Mucosa of gallbladder (tissue), 1 donor: ENCODE measurements at regions not wholly inside any gene's neighbourhood (a gene's known extent, or its start where the extent isn't known, plus 50 kb on each side); places are given as distances from the start of the nearest gene placed in this dataset.

Source experiments
- DNase-seq: peaks from one replicate; pipeline ENCODE4 v3.0.0-alpha.2; 2020; ENCODE audit warnings: low spot score
- donor health status: DM: no; HTN: no; CAD: no.

DNA sequence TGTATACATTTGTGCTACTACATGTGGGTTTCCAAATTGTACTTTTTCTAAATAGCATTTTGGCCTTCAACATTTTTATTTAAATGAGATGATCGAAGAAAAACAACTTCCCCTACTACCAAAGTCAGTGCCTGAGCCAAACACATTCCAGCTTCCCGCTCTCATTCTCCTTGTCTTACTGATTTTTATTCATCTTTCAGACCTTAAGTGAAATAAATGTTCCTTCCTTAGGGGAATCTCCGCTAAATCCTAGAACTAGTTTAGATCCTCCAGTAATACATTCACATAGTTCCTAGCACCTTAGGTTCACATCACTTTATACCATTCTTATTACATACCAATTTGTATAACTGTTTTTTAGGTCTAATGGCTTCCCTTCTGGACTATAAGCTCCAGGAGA lies 122.3 kb upstream of the COL3A1 start:
- no peak for DNase-seq

DNA sequence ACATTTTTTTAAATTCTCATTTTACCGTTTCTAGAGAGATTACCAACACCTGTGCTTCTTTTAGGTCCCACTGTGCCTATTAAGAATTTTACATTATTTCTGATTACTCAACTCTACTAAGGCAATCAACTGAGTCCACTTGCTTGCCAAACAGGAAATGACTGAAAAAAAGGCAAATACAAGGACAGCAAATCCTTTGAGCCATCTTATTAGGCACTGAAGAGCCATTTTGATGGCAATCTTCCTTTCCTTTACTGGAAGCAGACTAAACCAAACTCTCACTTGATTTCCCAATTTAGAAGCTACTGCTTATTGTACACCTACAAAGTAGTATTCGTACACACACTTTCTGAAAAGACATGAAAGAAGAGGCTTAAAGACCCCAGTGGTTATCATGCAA lies 121.4 kb upstream of the COL3A1 start:
- no peak for DNase-seq

- DNase-seq: no peak
Observed at GRCh38 chr2:188853307-188853706, 120.9 kb upstream of the COL3A1 start.

DNA sequence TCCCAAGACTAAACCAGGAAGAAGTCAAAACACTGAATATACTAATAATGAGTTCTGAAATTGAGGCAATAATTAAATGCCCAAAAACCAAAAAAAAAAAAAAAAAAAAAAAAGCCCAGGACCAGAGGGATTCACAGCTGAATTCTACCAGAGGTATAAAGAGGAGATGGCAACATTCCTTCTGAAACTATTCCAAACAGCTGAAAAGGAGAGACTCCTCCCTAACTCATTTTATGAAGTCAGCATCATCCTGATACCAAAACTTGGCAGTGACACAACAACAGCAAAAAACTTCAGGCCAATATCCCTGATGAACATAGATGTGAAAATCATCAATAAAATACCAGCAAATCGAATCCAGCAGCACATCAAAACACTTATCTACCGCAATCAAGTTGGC lies 108.5 kb upstream of the COL3A1 start:
- no peak for DNase-seq

GRCh38 chr2:188869550-188869949 lies 104.6 kb upstream of the COL3A1 start:
- DNase-seq: no peak

DNA sequence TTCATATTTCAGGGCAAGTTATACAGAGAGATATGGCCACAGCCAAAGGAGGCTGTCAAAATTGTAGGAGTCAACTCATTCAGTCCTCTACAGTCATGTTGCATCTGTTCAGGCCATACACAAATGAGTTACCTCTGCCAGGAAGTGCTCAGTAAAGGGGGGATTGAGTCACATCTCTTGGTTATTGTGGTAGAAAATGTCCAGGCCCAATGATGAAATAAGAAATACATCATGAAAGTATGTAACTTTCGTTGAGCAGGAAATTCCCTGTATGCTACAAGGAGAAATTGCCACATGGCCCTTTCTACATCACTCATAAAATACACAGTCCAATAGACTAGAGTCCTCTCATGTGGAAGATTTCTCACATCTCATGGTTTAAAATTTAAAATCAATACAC lies 103.9 kb upstream of the COL3A1 start:
- no peak for DNase-seq

DNA sequence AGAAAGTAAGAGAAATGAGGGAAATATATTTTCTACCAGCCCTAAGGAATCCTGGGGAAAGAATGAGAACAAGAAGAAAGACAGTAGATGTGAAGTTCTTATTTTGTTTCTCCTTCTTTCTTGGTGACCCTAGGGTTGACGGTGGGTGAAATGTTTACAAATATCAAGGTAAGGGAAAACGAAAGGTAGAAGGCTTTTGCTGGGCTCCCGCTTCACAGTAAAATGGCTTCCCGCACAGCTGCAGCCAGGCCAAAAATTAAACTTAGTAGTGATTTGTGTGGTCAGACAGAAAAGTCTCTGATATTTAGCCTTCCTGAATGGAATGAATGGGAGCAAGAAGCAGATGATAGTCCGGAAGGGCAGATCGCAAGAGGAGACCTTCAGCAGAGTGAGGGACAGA lies 99.1 kb upstream of the COL3A1 start:
- DNase-seq: no peak

DNA sequence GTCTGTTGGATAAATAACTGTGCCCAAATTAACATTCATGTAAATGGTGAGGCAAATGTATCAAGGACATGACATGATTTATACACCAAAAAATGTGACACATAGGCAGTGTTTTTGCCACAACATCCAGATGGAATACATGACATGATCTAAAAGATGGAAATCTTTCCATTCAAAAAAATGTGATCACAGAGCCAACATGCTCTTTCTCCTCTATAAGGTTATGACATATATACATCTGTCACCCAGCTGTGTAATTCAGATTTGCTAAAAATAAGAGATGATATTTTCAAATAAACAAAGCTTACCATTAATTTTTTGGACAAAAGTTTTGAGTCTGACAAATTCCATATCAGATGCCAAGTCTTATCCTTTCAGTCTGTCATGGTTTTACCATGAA lies 95.5 kb upstream of the COL3A1 start:
- no peak for DNase-seq

GRCh38 chr2:188880740-188881139 lies 93.4 kb upstream of the COL3A1 start:
- DNase-seq: no peak

- DNase-seq: no peak
Observed at GRCh38 chr2:188881434-188881833, 92.7 kb upstream of the COL3A1 start.

GRCh38 chr2:188884046-188884445 lies 90.1 kb upstream of the COL3A1 start:
- no peak for DNase-seq

GRCh38 chr2:188884517-188884916 lies 89.7 kb upstream of the COL3A1 start:
- DNase-seq: no peak

DNA sequence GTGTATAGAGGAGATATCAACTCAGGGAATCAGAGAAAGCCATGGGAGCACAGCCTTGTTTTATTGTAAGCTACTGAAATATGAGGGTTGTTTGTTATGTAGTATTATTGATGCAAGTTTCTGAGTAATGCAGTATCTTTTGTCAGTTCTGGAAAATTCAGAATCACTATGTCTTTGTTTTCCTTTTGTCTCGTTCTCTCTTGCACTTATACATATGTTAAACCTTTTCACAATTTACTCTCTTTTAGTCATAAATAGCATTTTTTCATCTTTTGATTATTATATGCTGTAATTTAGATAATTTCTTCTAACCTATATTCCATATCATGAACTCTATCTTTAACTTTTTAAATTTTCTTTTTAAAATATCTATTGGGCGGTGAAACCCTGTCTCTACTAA lies 85.0 kb upstream of the COL3A1 start:
- no peak for DNase-seq

DNA sequence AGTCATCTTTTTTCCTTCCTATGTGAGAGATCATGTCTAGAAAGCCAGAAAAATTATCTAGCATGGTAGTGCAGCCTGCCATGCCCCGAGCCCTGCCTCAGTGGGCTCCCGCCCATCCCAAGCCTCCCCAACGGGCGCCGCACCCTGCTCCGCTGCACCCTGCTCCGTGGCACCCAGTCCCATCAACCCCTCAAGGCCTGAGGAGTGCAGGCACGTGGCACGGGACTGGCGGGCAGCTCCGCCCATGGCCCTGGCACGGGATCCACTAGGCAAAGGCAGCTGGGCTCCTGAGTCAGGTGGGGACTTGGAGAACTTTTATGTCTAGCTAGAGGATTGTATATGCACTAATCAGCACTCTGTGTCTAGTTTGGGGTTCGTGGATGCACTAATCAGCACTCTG lies 83.4 kb upstream of the COL3A1 start:
- no peak for DNase-seq

DNA sequence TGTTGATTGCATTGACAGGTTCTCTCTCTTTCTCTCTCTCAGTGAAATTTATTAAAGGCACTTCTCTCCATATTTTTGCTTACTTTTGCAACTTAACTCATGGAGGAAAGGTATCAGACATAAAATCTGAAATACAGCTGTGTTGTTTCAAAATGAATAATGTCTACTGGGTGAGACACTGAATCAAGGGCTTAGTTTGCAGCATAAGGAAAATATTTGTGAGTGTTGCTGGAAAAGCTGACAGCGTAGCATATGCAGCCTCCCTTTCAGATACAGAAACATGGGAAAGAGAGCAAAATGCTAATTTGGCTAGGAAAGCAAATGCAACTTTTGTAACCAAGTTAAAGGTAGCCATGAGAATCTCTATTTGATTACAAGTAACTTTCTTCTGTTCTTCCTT lies 81.5 kb upstream of the COL3A1 start:
- no peak for DNase-seq

GRCh38 chr2:188893972-188894371 lies 80.2 kb upstream of the COL3A1 start:
- DNase-seq: no peak

DNA sequence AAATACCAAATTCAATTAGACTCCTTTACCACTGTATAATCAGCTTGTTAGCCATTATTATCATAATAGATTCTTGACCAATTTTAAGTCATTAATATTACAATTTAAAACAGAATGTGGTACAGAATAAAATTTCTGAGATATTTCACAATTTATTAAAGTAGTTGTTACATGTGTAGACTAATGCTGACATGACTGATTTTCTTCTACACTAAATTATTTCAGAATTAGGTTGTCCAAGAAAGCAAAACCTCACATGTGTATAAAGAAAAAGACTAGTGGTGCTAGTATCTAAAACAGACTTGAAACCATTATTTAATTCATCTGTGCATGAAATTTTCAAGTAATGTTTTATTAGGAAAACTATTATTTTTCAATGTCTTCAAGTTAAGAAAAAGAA lies 79.2 kb upstream of the COL3A1 start:
- DNase-seq: no peak

DNA sequence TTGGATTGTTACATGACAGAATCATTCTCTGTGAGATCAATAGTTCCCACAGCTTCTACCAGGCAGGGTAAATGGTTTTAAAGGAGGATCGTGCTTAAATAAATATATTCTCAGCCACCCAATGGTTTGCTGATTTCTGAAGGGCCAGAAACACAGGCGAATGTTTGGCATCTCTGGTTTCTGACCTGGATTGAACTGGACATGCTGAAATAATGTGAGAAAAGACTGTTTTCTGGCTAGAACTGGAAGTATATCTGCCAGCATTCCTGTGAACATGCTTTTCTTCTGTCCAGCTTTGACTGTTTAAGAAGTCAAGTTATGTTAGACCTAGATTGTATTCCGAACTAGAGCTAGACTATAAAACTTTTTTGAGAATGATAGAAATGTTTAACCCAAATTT lies 77.1 kb upstream of the COL3A1 start:
- DNase-seq: no peak

DNA sequence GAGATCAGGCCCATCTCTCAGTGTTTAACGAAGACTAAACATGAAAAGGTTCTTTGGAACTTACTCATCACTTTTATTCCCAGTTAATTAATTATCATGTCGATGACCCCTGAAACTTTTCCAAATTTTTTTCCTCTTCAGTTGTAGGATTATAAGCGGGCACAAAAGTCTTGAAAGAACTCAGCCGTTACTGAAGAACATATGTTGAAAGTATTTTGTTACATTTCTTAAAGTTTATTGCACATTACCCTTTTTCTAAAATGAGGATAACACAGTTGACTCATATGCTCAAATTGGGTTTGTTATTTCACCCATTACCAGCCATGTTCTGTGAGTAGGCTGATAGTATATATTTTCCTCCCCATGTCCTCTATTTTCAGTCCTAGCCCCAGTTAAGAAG lies 75.9 kb upstream of the COL3A1 start:
- no peak for DNase-seq

DNA sequence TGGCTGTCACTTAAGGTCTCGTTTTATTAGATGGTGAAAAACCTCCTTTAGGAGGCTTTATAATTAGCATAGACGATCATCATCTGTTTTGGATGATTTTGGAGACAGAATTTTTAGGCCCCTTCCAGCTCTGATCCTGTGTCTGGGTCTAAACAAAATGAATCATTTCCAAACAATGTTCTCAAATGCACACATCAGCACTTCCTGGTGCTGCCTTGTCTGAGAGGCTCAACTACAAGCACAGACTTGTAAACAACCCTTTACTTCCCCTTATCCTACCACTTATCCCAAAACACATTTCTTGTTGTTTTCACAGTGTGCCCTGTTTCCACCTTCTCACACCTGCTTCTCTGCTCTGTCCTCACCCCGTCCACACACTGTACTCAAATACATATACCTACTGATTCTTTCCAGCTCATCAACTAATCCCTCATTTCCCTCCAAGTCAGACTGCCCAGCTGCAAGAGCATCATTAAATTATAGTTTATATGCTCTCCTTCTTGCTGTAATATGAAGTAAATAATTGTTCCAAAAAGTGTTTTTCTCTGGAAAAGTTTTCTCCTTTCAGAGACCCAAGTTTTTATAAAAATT lies 71.2 kb upstream of the COL3A1 start:
- DNase-seq: no peak

GRCh38 chr2:188903740-188904139 lies 70.4 kb upstream of the COL3A1 start:
- no peak for DNase-seq

DNA sequence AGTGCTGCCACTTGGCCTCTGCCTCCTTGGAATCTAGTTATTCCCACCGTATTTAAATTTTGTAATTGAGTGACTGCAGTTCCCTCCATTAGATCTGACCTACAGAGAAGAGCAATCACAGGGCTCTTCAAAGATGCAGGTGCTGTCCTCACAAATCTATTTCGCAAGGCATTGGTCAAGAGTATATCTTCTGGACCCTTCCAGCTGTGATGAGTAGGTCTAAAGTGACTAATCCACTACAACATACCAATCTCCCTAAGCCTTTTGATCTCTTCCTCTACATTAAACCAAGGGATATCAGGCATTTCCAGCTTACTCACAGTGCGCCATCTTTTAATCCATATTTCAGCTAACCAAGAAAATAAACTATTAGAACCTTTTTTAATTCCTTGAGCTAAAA lies 65.1 kb upstream of the COL3A1 start:
- DNase-seq: no peak

GRCh38 chr2:188916736-188917135 lies 57.4 kb upstream of the COL3A1 start:
- DNase-seq: no peak

DNA sequence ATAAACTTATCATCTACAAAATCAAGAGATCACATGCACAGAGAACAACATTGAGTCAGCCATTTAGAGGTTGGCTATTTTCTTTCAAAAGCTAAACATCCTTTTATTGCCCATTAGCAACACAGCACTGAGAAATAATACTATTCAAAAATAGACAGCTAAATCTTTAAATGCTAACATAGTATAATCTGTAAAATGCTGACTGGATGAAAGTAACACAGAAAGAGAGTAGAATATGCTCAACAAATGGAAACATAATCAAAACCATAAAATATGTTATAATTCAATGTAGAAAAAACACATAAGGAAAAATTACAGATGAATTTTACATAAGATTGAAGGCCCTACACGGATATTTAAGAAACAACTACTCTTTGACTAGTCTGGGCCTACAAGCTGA lies 56.5 kb upstream of the COL3A1 start:
- DNase-seq: no peak

- DNase-seq: no peak
Observed at GRCh38 chr2:188919824-188920223, 54.3 kb upstream of the COL3A1 start.
